ENCODE measurements at regions not wholly inside any gene's neighbourhood (a gene's known extent, or its start where the extent isn't known, plus 50 kb on each side); places are given as distances from the start of the nearest gene placed in this dataset.

GRCh38 chr1:240667351-240667750 is 55.4 kb upstream of the GREM2 start:
- DNase-seq = no peak

GRCh38 chr1:240666568-240667198 is 54.7 kb upstream of the GREM2 start:
- no peak for DNase-seq

DNA sequence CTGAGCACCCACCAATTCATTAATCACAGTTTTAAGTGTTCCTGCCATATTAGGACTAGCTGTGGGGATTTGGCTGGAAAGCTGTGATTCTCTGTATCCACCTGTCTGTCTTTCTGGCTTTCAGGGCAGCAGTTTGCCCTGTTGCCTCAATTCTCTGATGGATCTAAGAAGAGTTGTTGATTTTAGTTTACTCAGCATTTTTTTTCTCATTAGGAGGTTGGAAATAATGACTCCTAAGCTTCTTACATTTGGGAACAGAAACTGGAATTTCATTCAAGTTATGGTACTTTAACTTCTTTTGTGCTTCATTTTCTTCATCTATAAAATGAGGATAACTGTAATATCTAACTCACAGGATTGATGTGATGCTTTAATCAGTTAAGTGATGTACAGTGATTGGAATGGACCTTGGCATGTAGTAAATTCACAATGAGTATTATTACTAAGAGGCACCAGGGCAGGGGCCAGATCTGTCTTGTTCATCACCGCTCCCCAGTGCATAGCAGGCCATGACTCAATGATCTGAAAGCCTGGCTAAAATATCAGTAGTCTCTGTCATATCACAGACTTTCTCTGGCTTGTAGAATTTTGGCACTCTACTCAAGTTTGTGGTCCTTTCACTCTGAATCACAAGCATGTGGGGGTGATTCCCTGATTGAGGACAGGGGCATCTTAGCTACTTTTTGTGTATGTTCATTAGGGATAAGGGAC is 51.4 kb upstream of the GREM2 start:
- DNase-seq = no peak
